H1 (cell line): ENCODE measurements at regions not wholly inside any gene's neighbourhood (a gene's known extent, or its start where the extent isn't known, plus 50 kb on each side); places are given as distances from the start of the nearest gene placed in this dataset.

ENCODE experiments used
- CTCF ChIA-PET: fragments of 300-600 bp; sonication (Branson Sonifier 250); formaldehyde crosslinking; loops from one replicate; lab custom pipeline; 2021; ENCODE audit not compliant: partially characterized antibody; lab: Charles Lee
- POLR2A ChIA-PET: fragments of 300-600 bp; sonication (Branson Sonifier 250); formaldehyde crosslinking; loops from one replicate; lab custom pipeline; 2021; ENCODE audit warnings: inconsistent platforms; ENCODE audit not compliant: partially characterized antibody; lab: Charles Lee
- DNase-seq, 2 experiments: peaks; one replicate each; pipeline versions ENCODE4 v3.0.0 to v3.0.0-alpha.2; 2010 to 2022; ENCODE audit warnings: low spot score in 2 of 2, low read depth in 1 of 2, mixed read lengths in 1 of 2
- FAIRE-seq: peaks from 2 replicates; lab custom pipeline; 2011; peaks lifted over from hg19 to GRCh38; lab: Jason Lieb, UNC
- H2AFZ ChIP-seq: 2 replicates; pipeline ENCODE4 v1.8.1; 2012; ENCODE audit warnings: low read length, inconsistent platforms
- H2AK5ac ChIP-seq: 2 replicates; pipeline ENCODE4 v1.6.1; 2013; ENCODE audit warnings: low read depth, low read length
- H2BK120ac ChIP-seq: replicated peaks from 2 replicates; pipeline ENCODE3; 2013; ENCODE audit warnings: low read depth, low read length, inconsistent platforms
- H2BK12ac ChIP-seq: 2 replicates; pipeline ENCODE4 v1.6.1; 2013; ENCODE audit warnings: low read depth, low read length
- H2BK15ac ChIP-seq: 2 replicates; pipeline ENCODE4 v1.6.1; 2013; ENCODE audit warnings: low read length
- H2BK20ac ChIP-seq: 2 replicates; pipeline ENCODE4 v1.6.1; 2013; ENCODE audit warnings: low read length
- H2BK5ac ChIP-seq: 2 replicates; pipeline ENCODE4 v1.6.1; 2013; ENCODE audit warnings: low read depth, low read length
- H3K14ac ChIP-seq: 2 replicates; pipeline ENCODE4 v1.6.1; 2013; ENCODE audit warnings: inconsistent platforms; ENCODE audit not compliant: insufficient read length
- H3K18ac ChIP-seq: 2 replicates; pipeline ENCODE4 v1.6.1; 2013; ENCODE audit warnings: low read length; ENCODE audit errors: extremely low read depth
- H3K23ac ChIP-seq: 2 replicates; pipeline ENCODE4 v1.6.1; 2013; ENCODE audit warnings: inconsistent platforms; ENCODE audit not compliant: insufficient read length
- H3K23me2 ChIP-seq: 2 replicates; pipeline ENCODE4 v1.6.1; 2013; ENCODE audit warnings: low read depth, low read length
- H3K27ac ChIP-seq: 2 replicates; pipeline ENCODE4 v1.6.1; 2011; ENCODE audit warnings: low read depth, low read length, inconsistent platforms
- H3K27me3 ChIP-seq, 4 experiments: replicated peaks in 1 of 4; 1 replicate in 1 of 4; 2 replicates in 3 of 4; pipeline versions ENCODE4 v1.6.1 to v1.8.1; 2011 to 2013; ENCODE audit warnings: low read length in 3 of 4, mild to moderate bottlenecking in 3 of 4, inconsistent platforms in 2 of 4, mixed read lengths in 2 of 4, moderate library complexity in 1 of 4; ENCODE audit not compliant: control insufficient read depth in 3 of 4, insufficient read depth in 3 of 4; ENCODE audit errors: extremely low read depth in 1 of 4
- H3K36me3 ChIP-seq, 4 experiments: 2 replicates each; pipeline versions ENCODE4 v1.6.1 to v1.8.1; 2011 to 2013; ENCODE audit warnings: mild to moderate bottlenecking in 4 of 4, low read length in 3 of 4, moderate library complexity in 2 of 4, control low read depth in 1 of 4, inconsistent platforms in 1 of 4; ENCODE audit not compliant: insufficient read depth in 4 of 4, control insufficient read depth in 2 of 4
- H3K4ac ChIP-seq: replicated peaks from 2 replicates; pipeline ENCODE3; 2013; ENCODE audit warnings: low read length, low read depth, mixed read lengths, inconsistent platforms; ENCODE audit not compliant: insufficient read length
- H3K4me1 ChIP-seq, 4 experiments: replicated peaks in 1 of 4; 1 replicate in 1 of 4; 2 replicates in 3 of 4; pipeline versions ENCODE4 v1.6.1 to v1.8.1; 2011 to 2013; ENCODE audit warnings: low read length in 3 of 4, inconsistent platforms in 2 of 4, mixed read lengths in 1 of 4; ENCODE audit not compliant: insufficient read depth in 4 of 4, control insufficient read depth in 3 of 4
- H3K4me2 ChIP-seq, 2 experiments: 2 replicates each; pipeline versions ENCODE4 v1.6.1 to v1.8.1; 2011 to 2013; ENCODE audit warnings: low read depth in 2 of 2, low read length in 2 of 2, control low read depth in 1 of 2, inconsistent platforms in 1 of 2, mild to moderate bottlenecking in 1 of 2; ENCODE audit not compliant: insufficient read depth in 1 of 2
- H3K4me3 ChIP-seq, 4 experiments: fragments of 200-600, 300-600 bp in 1 of 4; sonication (generic), shearing (Covaris generic), sonication (Bioruptor Twin) in 1 of 4; 2 replicates each; pipeline versions ENCODE4 v1.5.1 to v1.8.1; 2011 to 2016; ENCODE audit warnings: low read length in 4 of 4, low read depth in 3 of 4, control low read depth in 2 of 4, inconsistent platforms in 2 of 4, mild to moderate bottlenecking in 2 of 4, mixed read lengths in 1 of 4, moderate library complexity in 1 of 4; ENCODE audit not compliant: insufficient read depth in 2 of 4; ENCODE audit errors: extremely low read depth in 1 of 4
- H3K56ac ChIP-seq: replicated peaks from 2 replicates; pipeline ENCODE3; 2013; ENCODE audit warnings: low read depth, mild to moderate bottlenecking, mixed read lengths, low read length, inconsistent platforms; ENCODE audit not compliant: insufficient read length
- H3K79me1 ChIP-seq: 2 replicates; pipeline ENCODE4 v1.6.1; 2013; ENCODE audit warnings: low read depth, low read length, control low read depth
- H3K79me2 ChIP-seq, 2 experiments: 2 replicates each; pipeline versions ENCODE4 v1.6.1 to v1.8.1; 2012 to 2013; ENCODE audit warnings: low read length in 2 of 2, mild to moderate bottlenecking in 2 of 2, inconsistent platforms in 1 of 2; ENCODE audit not compliant: insufficient read depth in 2 of 2, control insufficient read depth in 1 of 2
- H3K9ac ChIP-seq, 4 experiments: replicated peaks in 1 of 4; 1 replicate in 1 of 4; 2 replicates in 3 of 4; pipeline versions ENCODE4 v1.6.1 to v1.8.1; 2011 to 2013; ENCODE audit warnings: low read depth in 3 of 4, low read length in 3 of 4, control low read depth in 2 of 4, mild to moderate bottlenecking in 2 of 4, moderate library complexity in 2 of 4, inconsistent platforms in 1 of 4; ENCODE audit errors: extremely low read depth in 1 of 4
- H3K9me3 ChIP-seq, 2 experiments: 2 replicates each; pipeline versions ENCODE4 v1.6.1 to v1.8.1; 2012 to 2013; ENCODE audit warnings: mild to moderate bottlenecking in 2 of 2, moderate library complexity in 2 of 2, control low read depth in 1 of 2, inconsistent platforms in 1 of 2, low read depth in 1 of 2, low read length in 1 of 2, mixed read lengths in 1 of 2; ENCODE audit not compliant: insufficient read depth in 2 of 2
- H4K20me1 ChIP-seq, 2 experiments: replicated peaks in 1 of 2; 2 replicates each; pipeline versions ENCODE3 to v1.8.1; 2011 to 2013; ENCODE audit warnings: inconsistent platforms in 2 of 2, low read length in 2 of 2, mild to moderate bottlenecking in 1 of 2; ENCODE audit not compliant: insufficient read depth in 2 of 2, control insufficient read depth in 1 of 2
- H4K5ac ChIP-seq: 2 replicates; pipeline ENCODE4 v1.6.1; 2013; ENCODE audit warnings: low read length, low read depth, mixed read lengths, inconsistent platforms; ENCODE audit not compliant: insufficient read length
- H4K8ac ChIP-seq: 2 replicates; pipeline ENCODE4 v1.8.0; 2013; ENCODE audit warnings: mild to moderate bottlenecking, moderate library complexity, low read length, inconsistent platforms; ENCODE audit not compliant: insufficient read depth; ENCODE audit errors: extremely low read depth
- H4K91ac ChIP-seq: replicated peaks from 2 replicates; pipeline ENCODE3; 2013; ENCODE audit warnings: low read length, mixed read lengths, inconsistent platforms; ENCODE audit not compliant: insufficient read length
- CTBP2 ChIP-seq: IDR thresholded peaks from 2 replicates; pipeline ENCODE4 v1.7.0; 2011; ENCODE audit warnings: borderline replicate concordance, mild to moderate bottlenecking, moderate library complexity, mixed read lengths, low read length; ENCODE audit not compliant: insufficient read depth, insufficient read length
- CTCF ChIP-seq, 3 experiments: IDR thresholded peaks; 1 replicate in 2 of 3; 2 replicates in 1 of 3; pipeline versions ENCODE4 v1.5.1 to v1.6.1; 2011; ENCODE audit warnings: low read length in 3 of 3, mild to moderate bottlenecking in 3 of 3, inconsistent platforms in 2 of 3, low read depth in 1 of 3, moderate library complexity in 1 of 3; ENCODE audit not compliant: insufficient read depth in 1 of 3; ENCODE audit errors: control extremely low read depth in 1 of 3
- EZH2 ChIP-seq: fragments of 200-600 bp; sonication (generic); IDR thresholded peaks from 2 replicates; pipeline ENCODE4 v1.7.1; 2012; ENCODE audit warnings: low read depth, mild to moderate bottlenecking, moderate library complexity, low read length, inconsistent platforms; ENCODE audit not compliant: severe bottlenecking
- FOSL1 ChIP-seq: IDR thresholded peaks from 2 replicates; pipeline ENCODE4 v1.6.1; 2011; ENCODE audit warnings: mild to moderate bottlenecking, low read depth, low read length, moderate library complexity; ENCODE audit not compliant: insufficient read depth
- KDM4A ChIP-seq: IDR thresholded peaks from one replicate; pipeline ENCODE4 v1.7.1; 2012; ENCODE audit warnings: low read depth, mild to moderate bottlenecking, moderate library complexity, low read length, inconsistent platforms; ENCODE audit not compliant: severe bottlenecking
- MAFK ChIP-seq: IDR thresholded peaks from 2 replicates; pipeline ENCODE4 v1.6.1; 2012; ENCODE audit warnings: low read depth, mild to moderate bottlenecking, improper control_type of control experiment, low read length
- RAD21 ChIP-seq, 2 experiments: IDR thresholded peaks in 1 of 2; conservative IDR thresholded peaks in 1 of 2; 2 replicates each; pipeline ENCODE4 v1.6.1; 2011; ENCODE audit warnings: low read depth in 2 of 2, low read length in 2 of 2, improper control_type of control experiment in 1 of 2, inconsistent platforms in 1 of 2, mild to moderate bottlenecking in 1 of 2, moderate library complexity in 1 of 2
- SIX5 ChIP-seq: IDR thresholded peaks from 2 replicates; pipeline ENCODE4 v1.6.1; 2011; ENCODE audit warnings: mild to moderate bottlenecking, low read depth, low read length
- SUZ12 ChIP-seq: fragments of 200-600 bp; sonication (generic); IDR thresholded peaks from 2 replicates; pipeline ENCODE4 v1.6.1; 2012; ENCODE audit warnings: mild to moderate bottlenecking, inconsistent platforms, low read length, moderate library complexity, mixed read lengths
- TAF7 ChIP-seq: optimal IDR thresholded peaks from 2 replicates; pipeline ENCODE3; 2011; ENCODE audit warnings: low read depth, mild to moderate bottlenecking, inconsistent platforms, low read length, moderate library complexity, borderline replicate concordance
- YY1 ChIP-seq: IDR thresholded peaks from 2 replicates; pipeline ENCODE4 v1.6.1; 2011; ENCODE audit warnings: low read depth, mild to moderate bottlenecking, low read length
- WGBS, 2 experiments: shearing (Covaris generic) in 1 of 2; methylation state at CpG; one replicate each; pipeline versions ENCODE4 v1.1.6 to v1.1.7; 2013 to 2015; ENCODE audit warnings: low lambda C conversion rate in 2 of 2, mixed read lengths in 2 of 2, inconsistent platforms in 1 of 2, low coverage in 1 of 2, missing lambda C conversion rate in 1 of 2; ENCODE audit not compliant: insufficient replicate concordance in 2 of 2, insufficient coverage in 1 of 2, insufficient read length in 1 of 2; ENCODE audit errors: extremely low coverage in 1 of 2, missing lambda C conversion rate in 1 of 2; 5-methylcytosine and 5-hydroxymethylcytosine counted together

- Histone ChIP-seq H3K27ac (no peak overlapping the region), H2BK15ac (no peak overlapping the region), H2BK12ac (no peak overlapping the region), H3K14ac (no peak overlapping the region), H3K23me2 (no peaks in the 10 kb centered on the region), H4K20me1 (no peaks in the 10 kb centered on the region), H4K8ac (no peak overlapping the region), H3K4ac (no peak overlapping the region), H3K4me2 (no peak overlapping the region), H2AK5ac (no peak overlapping the region), H4K91ac (no peak overlapping the region), H3K27me3 (no peaks in the 10 kb centered on the region), H3K79me2 (no peaks in the 10 kb centered on the region), H3K36me3 (no peaks in the 10 kb centered on the region), H3K9ac (no peak overlapping the region), H3K56ac (no peak overlapping the region), H3K4me3 (no peak overlapping the region), H3K23ac (no peak overlapping the region), H3K9me3 (no peaks in the 10 kb centered on the region), H2BK20ac (no peak overlapping the region), H3K4me1 (no peaks in the 10 kb centered on the region), H3K18ac (no peak overlapping the region), H2BK5ac (no peak overlapping the region), H3K79me1 (no peaks in the 10 kb centered on the region), H4K5ac (no peak overlapping the region), H2BK120ac (no peak overlapping the region), H2AFZ (peak overlapping the region; percentile 86; the same call in 1 of the 2 replicates)
- peak in 1 of 2 experiments; percentile 1 for DNase-seq
- CTCF ChIA-PET: interaction anchor here (0.5 to 1.5 kb wide), 11 partner anchors 10 to 1443 kb away, joined by 3 to 5 read pairs (median 3); no protein-coding TSS in a partner anchor
- 48% methylated on average over 3 of the region's 3 CpGs; no CpG with 5 or more reads in 1 of the 2 experiments for WGBS, 2 experiments
- peak; percentile 81 for FAIRE-seq
- POLR2A ChIA-PET: no interaction called here
- TF ChIP-seq FOSL1 (no peak), CTCF (IDR thresholded peaks at IDR 0.05; ENCODE audit: control extremely low read depth in 1 of 3, insufficient read depth in 1 of 3, low read depth in 1 of 3, low read length in 3 of 3) (peak in 2 of 3 experiments; percentile 26 to 66; a peak in 2 of 4 replicates), YY1 (0 out of 2 replicates have a peak, but pooled peaks have one; percentile 49), MAFK (no peak), EZH2 (no peak), SUZ12 (no peak), TAF7 (no peak), CTBP2 (no peak), RAD21 (IDR thresholded peaks at IDR 0.05 in 1 of 2, conservative IDR thresholded peaks at IDR 0.05 in 1 of 2; ENCODE audit: low read depth in 2 of 2, low read length in 2 of 2) (peak; percentile 58 to 70), KDM4A (no peak), SIX5 (no peak)
These were observed 1114.2 kb upstream of the RAG2 start for GRCh38 chr11:37712251-37712650.
